ENCODE measurements at regions not wholly inside any gene's neighbourhood (a gene's known extent, or its start where the extent isn't known, plus 50 kb on each side); places are given as distances from the start of the nearest gene placed in this dataset.

DNA sequence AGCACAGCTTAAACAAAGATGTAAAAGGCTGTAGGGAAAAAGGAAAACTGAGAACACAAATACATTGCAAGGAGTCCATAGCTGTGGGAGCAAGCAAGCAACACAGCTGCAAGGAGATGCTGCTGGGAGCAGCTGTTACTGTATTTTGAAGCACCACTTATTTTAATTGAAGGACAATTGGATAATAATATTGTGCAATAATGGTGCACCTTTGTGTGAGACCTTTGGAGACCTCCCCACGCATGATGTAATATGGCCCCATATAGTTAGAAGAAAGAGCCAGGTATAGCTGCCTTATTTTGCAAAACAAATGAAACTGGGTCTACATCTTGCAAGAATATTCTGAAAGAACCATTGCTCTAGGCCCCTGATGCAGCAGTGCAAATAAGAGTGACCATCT, 191.1 kb upstream of the KIRREL3 start (continued):
- TF ChIP-seq NBN (IDR thresholded peaks at IDR 0.05) (no peak), SMARCA5 (IDR thresholded peaks at IDR 0.05) (no peak), RAD51 (IDR thresholded peaks at IDR 0.05) (no peak), GATAD2B (conservative IDR thresholded peaks at IDR 0.05; ENCODE audit: low read depth) (no peak), ZNF687 (IDR thresholded peaks at IDR 0.05) (no peak), IKZF2 (IDR thresholded peaks at IDR 0.05) (no peak), ESRRA (IDR thresholded peaks at IDR 0.05; ENCODE audit: low read length) (no peak)
- TF ChIP-seq, protein P1, sequence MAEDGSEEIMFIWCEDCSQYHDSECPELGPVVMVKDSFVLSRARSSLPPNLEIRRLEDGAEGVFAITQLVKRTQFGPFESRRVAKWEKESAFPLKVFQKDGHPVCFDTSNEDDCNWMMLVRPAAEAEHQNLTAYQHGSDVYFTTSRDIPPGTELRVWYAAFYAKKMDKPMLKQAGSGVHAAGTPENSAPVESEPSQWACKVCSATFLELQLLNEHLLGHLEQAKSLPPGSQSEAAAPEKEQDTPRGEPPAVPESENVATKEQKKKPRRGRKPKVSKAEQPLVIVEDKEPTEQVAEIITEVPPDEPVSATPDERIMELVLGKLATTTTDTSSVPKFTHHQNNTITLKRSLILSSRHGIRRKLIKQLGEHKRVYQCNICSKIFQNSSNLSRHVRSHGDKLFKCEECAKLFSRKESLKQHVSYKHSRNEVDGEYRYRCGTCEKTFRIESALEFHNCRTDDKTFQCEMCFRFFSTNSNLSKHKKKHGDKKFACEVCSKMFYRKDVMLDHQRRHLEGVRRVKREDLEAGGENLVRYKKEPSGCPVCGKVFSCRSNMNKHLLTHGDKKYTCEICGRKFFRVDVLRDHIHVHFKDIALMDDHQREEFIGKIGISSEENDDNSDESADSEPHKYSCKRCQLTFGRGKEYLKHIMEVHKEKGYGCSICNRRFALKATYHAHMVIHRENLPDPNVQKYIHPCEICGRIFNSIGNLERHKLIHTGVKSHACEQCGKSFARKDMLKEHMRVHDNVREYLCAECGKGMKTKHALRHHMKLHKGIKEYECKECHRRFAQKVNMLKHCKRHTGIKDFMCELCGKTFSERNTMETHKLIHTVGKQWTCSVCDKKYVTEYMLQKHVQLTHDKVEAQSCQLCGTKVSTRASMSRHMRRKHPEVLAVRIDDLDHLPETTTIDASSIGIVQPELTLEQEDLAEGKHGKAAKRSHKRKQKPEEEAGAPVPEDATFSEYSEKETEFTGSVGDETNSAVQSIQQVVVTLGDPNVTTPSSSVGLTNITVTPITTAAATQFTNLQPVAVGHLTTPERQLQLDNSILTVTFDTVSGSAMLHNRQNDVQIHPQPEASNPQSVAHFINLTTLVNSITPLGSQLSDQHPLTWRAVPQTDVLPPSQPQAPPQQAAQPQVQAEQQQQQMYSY (CRISPR knock-in tag; IDR thresholded peaks at IDR 0.05), result no peak

Data from GM12878 (cell line).